Panc1 (cell line): ENCODE measurements at regions not wholly inside any gene's neighbourhood (a gene's known extent, or its start where the extent isn't known, plus 50 kb on each side); places are given as distances from the start of the nearest gene placed in this dataset.

Source experiments
- ATAC-seq: fragments of 200-7000 bp; cut with Tn5 transposase; 2 replicates; pipeline ENCODE4 v1.9.1; 2020; ENCODE audit warnings: mild to moderate bottlenecking, moderate library complexity
- BruUV-seq: library from RNA; stranded (reverse); fragments of 400-500 nt; replicated peaks from 2 replicates; lab custom pipeline; 2021; lab: Mats Ljungman, UMichigan
- CTCF ChIA-PET: fragments of 300-600 bp; sonication (Branson Sonifier 250); formaldehyde crosslinking; loops from one replicate; lab custom pipeline; 2022; ENCODE audit warnings: antibody characterized with exemption; lab: Charles Lee
- POLR2A ChIA-PET: fragments of 300-600 bp; sonication (Branson Sonifier 250); formaldehyde crosslinking; loops from one replicate; lab custom pipeline; 2022; ENCODE audit warnings: antibody characterized with exemption; lab: Charles Lee
- DNase-seq: peaks from one replicate; pipeline ENCODE4 v3.0.0-alpha.2; 2010; ENCODE audit warnings: low read depth, low spot score
- H3K27ac ChIP-seq: 2 replicates; pipeline ENCODE4 v1.5.1; 2011; ENCODE audit warnings: mild to moderate bottlenecking, low read length, inconsistent platforms
- H3K27me3 ChIP-seq: fragments of 200-500 bp; sonication (Bioruptor generic); 2 replicates; pipeline ENCODE4 v1.6.0; 2014; ENCODE audit warnings: low read length, inconsistent platforms; ENCODE audit not compliant: control insufficient read depth, insufficient read depth
- H3K36me3 ChIP-seq: fragments of 200-500 bp; sonication (Bioruptor generic); 2 replicates; pipeline ENCODE4 v1.5.1; 2014; ENCODE audit warnings: inconsistent platforms, mild to moderate bottlenecking, low read length, moderate library complexity; ENCODE audit not compliant: control insufficient read depth, insufficient read depth
- H3K4me1 ChIP-seq: 2 replicates; pipeline ENCODE4 v1.5.1; 2011; ENCODE audit warnings: inconsistent platforms, mild to moderate bottlenecking, low read length, moderate library complexity; ENCODE audit not compliant: control insufficient read depth, insufficient read depth
- H3K4me3 ChIP-seq, 2 experiments: 2 replicates each; pipeline ENCODE4 v1.5.1; 2011 to 2012; ENCODE audit warnings: low read depth in 2 of 2, low read length in 2 of 2, mild to moderate bottlenecking in 2 of 2, inconsistent platforms in 1 of 2, moderate library complexity in 1 of 2
- H3K9me3 ChIP-seq: fragments of 200-500 bp; sonication (Bioruptor generic); 2 replicates; pipeline ENCODE4 v1.5.1; 2014; ENCODE audit warnings: low read depth, mild to moderate bottlenecking, inconsistent platforms, low read length, moderate library complexity; ENCODE audit not compliant: control insufficient read depth, insufficient read depth
- CTCF ChIP-seq: fragments of 450-650 bp; IDR thresholded peaks from 2 replicates; pipeline ENCODE4 v1.5.1; 2017; ENCODE audit warnings: mild to moderate bottlenecking
- POLR2AphosphoS5 ChIP-seq: IDR thresholded peaks from 2 replicates; pipeline ENCODE4 v1.6.1; 2012; ENCODE audit warnings: mild to moderate bottlenecking, low read depth, low read length, moderate library complexity
- REST ChIP-seq, 2 experiments: IDR thresholded peaks; 2 replicates each; pipeline ENCODE4 v1.6.1; 2011 to 2012; ENCODE audit warnings: low read depth in 2 of 2, control low read depth in 1 of 2, low read length in 1 of 2, mild to moderate bottlenecking in 1 of 2, moderate library complexity in 1 of 2; ENCODE audit not compliant: insufficient read depth in 1 of 2
- SIN3A ChIP-seq: IDR thresholded peaks from 2 replicates; pipeline ENCODE4 v1.6.1; 2012; ENCODE audit warnings: low read depth, mild to moderate bottlenecking, low read length, moderate library complexity, borderline replicate concordance; ENCODE audit not compliant: insufficient read depth
- TCF7L2 ChIP-seq: IDR thresholded peaks from 2 replicates; pipeline ENCODE4 v1.6.1; 2011; ENCODE audit warnings: mild to moderate bottlenecking, low read depth, low read length, inconsistent platforms
- in situ Hi-C: cut with HindIII; loops from 2 replicates; pipeline ENCODE4 v1.10.0; 2016; ENCODE audit warnings: low sequenced_read_pairs, low pct_unique_long_range_greater_than_20kb
- intact Hi-C: fragments of 100-400 bp; cut with micrococcal nuclease; formaldehyde crosslinking; loops from one replicate; pipeline ENCODE4 v1.10.0; 2022; ENCODE audit not compliant: unreplicated experiment

- intact Hi-C loops (no loop called here), in situ Hi-C loops (no loop called here)
- DNase-seq: no peak
- no peak overlapping the region for H3K27ac ChIP-seq
- BruUV-seq: no TSS peak
- TF ChIP-seq REST (IDR thresholded peaks at IDR 0.05; ENCODE audit: insufficient read depth in 1 of 2, low read depth in 2 of 2, low read length in 1 of 2) (no peak), TCF7L2 (peak; percentile 77), POLR2AphosphoS5 (no peak), CTCF (no peak), SIN3A (no peak)
- no peaks in the 10 kb centered on the region for H3K36me3 ChIP-seq
- ATAC-seq: peak; percentile 75
- H3K27me3 ChIP-seq: no peaks in the 10 kb centered on the region
- no peak overlapping the region for H3K4me3 ChIP-seq
- H3K4me1 ChIP-seq: peaks cover 4% of the 10 kb centered on the region; the same call in 1 of the 2 replicates
- ChIA-PET POLR2A (no interaction called here), CTCF (no interaction called here)
- peaks cover 3% of the 10 kb centered on the region; the same call in 1 of the 2 replicates for H3K9me3 ChIP-seq
These were observed 868.2 kb downstream of the C12orf50 start for GRCh38 chr12:87160848-87161601.

- no peak for TF ChIP-seq CTCF
- no peak for TF ChIP-seq SIN3A
- TF ChIP-seq POLR2AphosphoS5: no peak
- TF ChIP-seq TCF7L2: no peak
- TF ChIP-seq REST (IDR thresholded peaks at IDR 0.05; ENCODE audit: insufficient read depth in 1 of 2, low read depth in 2 of 2, low read length in 1 of 2): no peak
- H3K4me1 ChIP-seq: peaks cover 4% of the 10 kb centered on the region; the same call in 1 of the 2 replicates
- intact Hi-C loops (loop anchor here (2.0 kb wide), 1 partner anchor 37 kb away; no protein-coding TSS in a partner anchor), in situ Hi-C loops (no loop called here)
- CTCF ChIA-PET: no interaction called here
- ATAC-seq: peak; percentile 75
- no peaks in the 10 kb centered on the region for H3K9me3 ChIP-seq
- no peak overlapping the region for H3K27ac ChIP-seq
- H3K4me3 ChIP-seq: no peak overlapping the region
- H3K27me3 ChIP-seq: no peaks in the 10 kb centered on the region
- BruUV-seq: no TSS peak
- no peak for DNase-seq
- POLR2A ChIA-PET: no interaction called here
- H3K36me3 ChIP-seq: no peaks in the 10 kb centered on the region
These were observed 871.4 kb downstream of the C12orf50 start for GRCh38 chr12:87157791-87158190.
